COLO668 (cell line): ENCODE measurements at regions not wholly inside any gene's neighbourhood (a gene's known extent, or its start where the extent isn't known, plus 50 kb on each side); places are given as distances from the start of the nearest gene placed in this dataset.
"Not testable (repeated sequence)": the region's sequence is repeated elsewhere in the genome, so short reads cannot be mapped to it uniquely, and the experiment has no call there.

Experiments
- DNase-seq: peaks from one replicate; lab custom pipeline; 2025; ENCODE audit not compliant: unreplicated experiment; lab: John Stamatoyannopoulos, UW

- peak; percentile 36 for DNase-seq
Observed at GRCh38 chr1:228668553-228669241, 66.6 kb upstream of the RHOU start.

- DNase-seq = no peak
Observed at GRCh38 chr1:228669242-228669585, 66.1 kb upstream of the RHOU start.

GRCh38 chr1:228681076-228681565 is 54.2 kb upstream of the RHOU start:
- not testable (repeated sequence) for DNase-seq

- DNase-seq = no peak
Observed at GRCh38 chr1:228683428-228683827, 51.9 kb upstream of the RHOU start.

- DNase-seq = no peak
Observed at GRCh38 chr1:228684607-228685006, 50.7 kb upstream of the RHOU start.

GRCh38 chr1:228685081-228685660 is 50.1 kb upstream of the RHOU start:
- DNase-seq = no peak
